HL-60 (cell line): ENCODE measurements at regions not wholly inside any gene's neighbourhood (a gene's known extent, or its start where the extent isn't known, plus 50 kb on each side); places are given as distances from the start of the nearest gene placed in this dataset.

ENCODE experiments used
- DNase-seq, 2 experiments: peaks; one replicate each; pipeline ENCODE4 v3.0.0-alpha.2; 2010 to 2020; ENCODE audit warnings: low read depth in 1 of 2, low spot score in 1 of 2
- H3K27ac ChIP-seq: fragments of 250-450 bp; sonication (Bioruptor Pico); replicated peaks from 2 replicates; pipeline ENCODE4 v1.5.1; 2020; ENCODE audit warnings: mild to moderate bottlenecking, moderate library complexity
- H3K27me3 ChIP-seq: fragments of 250-450 bp; sonication (Bioruptor Pico); 2 replicates; pipeline ENCODE4 v1.5.1; 2021; ENCODE audit warnings: mild to moderate bottlenecking, moderate library complexity; ENCODE audit not compliant: insufficient read depth, poor library complexity, severe bottlenecking
- H3K4me3 ChIP-seq: replicated peaks from 2 replicates; pipeline ENCODE4 v1.5.1; 2011; ENCODE audit warnings: mild to moderate bottlenecking, control low read depth, low read length; ENCODE audit not compliant: insufficient read depth
- GABPA ChIP-seq: IDR thresholded peaks from 2 replicates; pipeline ENCODE4 v1.6.1; 2012; ENCODE audit warnings: low read depth
- POLR2AphosphoS5 ChIP-seq: IDR thresholded peaks from 2 replicates; pipeline ENCODE4 v1.6.1; 2012; ENCODE audit warnings: low read depth
- SPI1 ChIP-seq: IDR thresholded peaks from 2 replicates; pipeline ENCODE4 v1.6.1; 2012; ENCODE audit warnings: low read depth, mild to moderate bottlenecking, borderline replicate concordance
- TF ChIP-seq, protein P1 (sequence below): IDR thresholded peaks from one replicate; pipeline ENCODE4 v1.5.1; 2011; ENCODE audit warnings: low read length, control low read depth, inconsistent platforms; ENCODE audit not compliant: insufficient read depth
- TF ChIP-seq, protein P2 (sequence below): IDR thresholded peaks from 2 replicates; pipeline ENCODE4 v1.6.1; 2012; ENCODE audit warnings: low read depth; ENCODE audit not compliant: insufficient replicate concordance

GRCh38 chr10:90276894-90277475 is 575.6 kb downstream of the KIF20B start:
- no peaks in the 10 kb centered on the region for H3K27me3 ChIP-seq
- TF ChIP-seq, protein P1, sequence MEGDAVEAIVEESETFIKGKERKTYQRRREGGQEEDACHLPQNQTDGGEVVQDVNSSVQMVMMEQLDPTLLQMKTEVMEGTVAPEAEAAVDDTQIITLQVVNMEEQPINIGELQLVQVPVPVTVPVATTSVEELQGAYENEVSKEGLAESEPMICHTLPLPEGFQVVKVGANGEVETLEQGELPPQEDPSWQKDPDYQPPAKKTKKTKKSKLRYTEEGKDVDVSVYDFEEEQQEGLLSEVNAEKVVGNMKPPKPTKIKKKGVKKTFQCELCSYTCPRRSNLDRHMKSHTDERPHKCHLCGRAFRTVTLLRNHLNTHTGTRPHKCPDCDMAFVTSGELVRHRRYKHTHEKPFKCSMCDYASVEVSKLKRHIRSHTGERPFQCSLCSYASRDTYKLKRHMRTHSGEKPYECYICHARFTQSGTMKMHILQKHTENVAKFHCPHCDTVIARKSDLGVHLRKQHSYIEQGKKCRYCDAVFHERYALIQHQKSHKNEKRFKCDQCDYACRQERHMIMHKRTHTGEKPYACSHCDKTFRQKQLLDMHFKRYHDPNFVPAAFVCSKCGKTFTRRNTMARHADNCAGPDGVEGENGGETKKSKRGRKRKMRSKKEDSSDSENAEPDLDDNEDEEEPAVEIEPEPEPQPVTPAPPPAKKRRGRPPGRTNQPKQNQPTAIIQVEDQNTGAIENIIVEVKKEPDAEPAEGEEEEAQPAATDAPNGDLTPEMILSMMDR: no peak
- TF ChIP-seq, protein P2, sequence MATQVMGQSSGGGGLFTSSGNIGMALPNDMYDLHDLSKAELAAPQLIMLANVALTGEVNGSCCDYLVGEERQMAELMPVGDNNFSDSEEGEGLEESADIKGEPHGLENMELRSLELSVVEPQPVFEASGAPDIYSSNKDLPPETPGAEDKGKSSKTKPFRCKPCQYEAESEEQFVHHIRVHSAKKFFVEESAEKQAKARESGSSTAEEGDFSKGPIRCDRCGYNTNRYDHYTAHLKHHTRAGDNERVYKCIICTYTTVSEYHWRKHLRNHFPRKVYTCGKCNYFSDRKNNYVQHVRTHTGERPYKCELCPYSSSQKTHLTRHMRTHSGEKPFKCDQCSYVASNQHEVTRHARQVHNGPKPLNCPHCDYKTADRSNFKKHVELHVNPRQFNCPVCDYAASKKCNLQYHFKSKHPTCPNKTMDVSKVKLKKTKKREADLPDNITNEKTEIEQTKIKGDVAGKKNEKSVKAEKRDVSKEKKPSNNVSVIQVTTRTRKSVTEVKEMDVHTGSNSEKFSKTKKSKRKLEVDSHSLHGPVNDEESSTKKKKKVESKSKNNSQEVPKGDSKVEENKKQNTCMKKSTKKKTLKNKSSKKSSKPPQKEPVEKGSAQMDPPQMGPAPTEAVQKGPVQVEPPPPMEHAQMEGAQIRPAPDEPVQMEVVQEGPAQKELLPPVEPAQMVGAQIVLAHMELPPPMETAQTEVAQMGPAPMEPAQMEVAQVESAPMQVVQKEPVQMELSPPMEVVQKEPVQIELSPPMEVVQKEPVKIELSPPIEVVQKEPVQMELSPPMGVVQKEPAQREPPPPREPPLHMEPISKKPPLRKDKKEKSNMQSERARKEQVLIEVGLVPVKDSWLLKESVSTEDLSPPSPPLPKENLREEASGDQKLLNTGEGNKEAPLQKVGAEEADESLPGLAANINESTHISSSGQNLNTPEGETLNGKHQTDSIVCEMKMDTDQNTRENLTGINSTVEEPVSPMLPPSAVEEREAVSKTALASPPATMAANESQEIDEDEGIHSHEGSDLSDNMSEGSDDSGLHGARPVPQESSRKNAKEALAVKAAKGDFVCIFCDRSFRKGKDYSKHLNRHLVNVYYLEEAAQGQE: no peak
- TF ChIP-seq SPI1 (no peak), GABPA (no peak), POLR2AphosphoS5 (no peak)
- no peak overlapping the region for H3K4me3 ChIP-seq
- H3K27ac ChIP-seq: no peak overlapping the region
- DNase-seq: no peak

DNA sequence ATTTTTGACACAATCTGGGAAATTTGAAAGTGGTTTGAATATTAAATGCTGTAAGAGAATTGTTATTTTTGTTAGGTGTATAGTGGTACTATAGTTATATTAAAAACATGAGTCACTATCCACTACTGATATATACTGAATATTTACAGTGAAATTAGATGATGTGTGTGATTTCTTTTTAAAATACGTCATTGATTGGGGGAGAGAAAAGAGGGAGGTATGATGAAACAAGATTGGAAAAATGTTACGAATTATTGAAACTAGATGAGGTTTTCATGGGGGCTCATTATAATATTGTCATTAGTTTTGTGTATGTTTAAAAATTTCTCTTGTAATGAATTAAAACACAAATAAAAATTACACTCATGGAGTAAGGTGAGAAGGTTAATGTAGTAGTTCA is 571.4 kb downstream of the HTR7 start:
- Histone ChIP-seq H3K27me3 (no peaks in the 10 kb centered on the region), H3K27ac (no peak overlapping the region), H3K4me3 (no peak overlapping the region)
- TF ChIP-seq, protein P2: no peak
- TF ChIP-seq SPI1 (no peak), POLR2AphosphoS5 (no peak)
- DNase-seq: no peak

DNA sequence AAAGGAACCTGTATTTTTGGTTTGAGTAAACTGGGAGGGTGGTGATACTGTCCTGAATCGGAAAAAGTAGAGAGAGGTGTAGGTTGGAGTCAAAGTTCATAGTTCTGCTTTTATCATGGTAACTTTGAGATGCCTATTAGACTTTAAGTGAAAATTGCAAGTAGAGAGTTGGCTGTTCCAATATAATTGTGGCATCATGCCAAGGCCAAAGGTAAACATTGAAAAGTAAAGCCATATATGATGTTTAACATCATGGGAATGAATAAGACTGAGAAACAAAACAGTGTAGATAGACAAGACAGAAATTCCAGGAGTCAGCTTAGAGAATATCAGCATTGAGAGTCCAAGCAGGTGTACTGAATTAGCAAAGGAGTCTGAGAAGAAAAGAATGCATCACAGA is 570.9 kb downstream of the HTR7 start:
- Histone ChIP-seq H3K27ac (no peak overlapping the region), H3K27me3 (no peaks in the 10 kb centered on the region), H3K4me3 (no peak overlapping the region)
- TF ChIP-seq, protein P1: no peak
- TF ChIP-seq SPI1 (no peak), POLR2AphosphoS5 (no peak), GABPA (no peak)
- TF ChIP-seq, protein P2: no peak
- no peak for DNase-seq
